ENCODE measurements at regions not wholly inside any gene's neighbourhood (a gene's known extent, or its start where the extent isn't known, plus 50 kb on each side); places are given as distances from the start of the nearest gene placed in this dataset.

DNA sequence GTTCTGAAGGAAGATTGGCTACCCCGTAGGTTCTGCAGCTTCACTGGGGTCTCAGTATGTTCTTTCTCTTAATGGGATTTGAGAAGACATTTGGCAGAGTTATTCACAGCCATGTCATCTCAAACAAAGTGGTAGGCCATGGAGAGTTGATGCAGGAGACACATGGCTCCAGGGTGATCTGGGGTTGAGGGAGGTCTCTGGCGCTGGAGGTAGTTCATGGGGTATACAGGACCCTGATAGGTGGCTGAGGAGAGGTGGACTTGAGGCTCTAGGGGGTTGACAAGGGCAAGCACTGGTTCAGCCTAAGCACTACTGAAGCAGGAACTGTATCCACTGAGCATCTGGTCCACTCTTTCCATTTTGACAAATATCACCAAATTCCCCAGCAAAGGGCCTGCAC, 100.4 kb downstream of the C1orf94 start:
- Histone ChIP-seq H2AFZ (ENCODE audit: insufficient read depth, low read depth, low read length, poor library complexity, severe bottlenecking) (no peak overlapping the region), H3K4me1 (ENCODE audit: control insufficient read depth in 2 of 2, insufficient read depth in 2 of 2, low read length in 2 of 2) (no peaks in the 10 kb centered on the region), H3K9ac (ENCODE audit: low read length) (no peak overlapping the region), H3K4me2 (replicated peaks; ENCODE audit: low read depth, low read length, poor library complexity, severe bottlenecking) (no peak overlapping the region), H3K9me3 (ENCODE audit: control extremely low read depth in 1 of 3, control insufficient read depth in 2 of 3, insufficient read depth in 1 of 3, low read length in 2 of 3) (no peaks in the 10 kb centered on the region), H3K27ac (ENCODE audit: low read length in 2 of 2) (no peak overlapping the region), H3K4me3 (ENCODE audit: control extremely low read depth in 1 of 5, extremely low read depth in 1 of 5, insufficient read depth in 1 of 5, low read depth in 2 of 5, low read length in 4 of 5) (no peak overlapping the region), H3K79me2 (ENCODE audit: control insufficient read depth, insufficient read depth, low read length) (no peaks in the 10 kb centered on the region), H3K36me3 (replicated peaks in 1 of 2; ENCODE audit: control extremely low read depth in 1 of 2, control insufficient read depth in 1 of 2, extremely low read depth in 1 of 2, insufficient read depth in 2 of 2, low read length in 1 of 2) (no peaks in the 10 kb centered on the region), H3K27me3 (replicated peaks in 1 of 4; ENCODE audit: control extremely low read depth in 1 of 4, control insufficient read depth in 3 of 4, insufficient read depth in 4 of 4, low read length in 3 of 4) (no peaks in the 10 kb centered on the region), H4K20me1 (ENCODE audit: control insufficient read depth, insufficient read depth, low read length, poor library complexity, severe bottlenecking) (no peaks in the 10 kb centered on the region)
- H3K4me3 Mint-ChIP-seq = no peak overlapping the region
- ATAC-seq (ENCODE audit: low read depth) (no peak), DNase-seq (no peak)
- TF ChIP-seq CTCF (IDR thresholded peaks at IDR 0.05) = no peak
- no peak for TF ChIP-seq EZH2 (IDR thresholded peaks at IDR 0.05; ENCODE audit: borderline replicate concordance, insufficient read depth, low read depth, low read length, poor library complexity, severe bottlenecking)
- WGBS (ENCODE audit: insufficient coverage) = 94% methylated on average over 2 of the region's 2 CpGs
- ChIA-PET POLR2A (no interaction called here), CTCF (no interaction called here)
- H3K27me3 Mint-ChIP-seq = peaks cover under 1% of the 10 kb centered on the region
- H3K4me1 Mint-ChIP-seq = no peaks in the 10 kb centered on the region
- intact Hi-C loops (cut with micrococcal nuclease) = no loop called here
- H3K27ac Mint-ChIP-seq = no peak overlapping the region
- no peaks in the 10 kb centered on the region for H3K9me3 Mint-ChIP-seq (ENCODE audit: insufficient read depth)

DNA sequence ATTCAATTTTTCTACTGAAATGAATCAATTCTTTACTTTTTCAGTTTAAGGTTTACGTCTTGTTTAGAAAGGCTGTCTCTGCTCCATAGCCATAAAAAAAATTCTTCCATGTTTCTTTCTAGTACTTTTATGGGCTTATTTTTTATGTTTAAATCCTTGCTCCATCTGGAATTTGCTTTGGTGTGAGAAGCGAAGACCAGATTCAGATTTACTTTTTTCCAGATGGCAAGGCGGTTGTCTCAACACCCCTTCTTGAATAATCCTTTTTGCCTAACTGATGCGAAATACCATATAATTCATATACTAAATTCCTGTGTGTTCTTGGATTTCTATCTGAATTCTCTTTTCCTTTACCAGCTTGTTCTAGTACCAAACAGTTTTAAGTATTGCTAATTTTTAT, 101.5 kb downstream of the C1orf94 start:
- TF ChIP-seq EZH2 (IDR thresholded peaks at IDR 0.05; ENCODE audit: borderline replicate concordance, insufficient read depth, low read depth, low read length, poor library complexity, severe bottlenecking) = no peak
- TF ChIP-seq CTCF (IDR thresholded peaks at IDR 0.05) = no peak
- H3K4me2 ChIP-seq (replicated peaks; ENCODE audit: low read depth, low read length, poor library complexity, severe bottlenecking) = no peak overlapping the region
- H3K79me2 ChIP-seq (ENCODE audit: control insufficient read depth, insufficient read depth, low read length) = no peaks in the 10 kb centered on the region
- no peak for ATAC-seq (ENCODE audit: low read depth)
- intact Hi-C loops (cut with micrococcal nuclease) = no loop called here
- H3K27ac ChIP-seq (ENCODE audit: low read length in 2 of 2) = no peak overlapping the region
- no CpG with 5 or more reads among the region's 4 CpGs for WGBS (ENCODE audit: insufficient coverage)
- no peaks in the 10 kb centered on the region for H3K27me3 Mint-ChIP-seq
- CTCF ChIA-PET = no interaction called here
- no peaks in the 10 kb centered on the region for H3K36me3 ChIP-seq (replicated peaks in 1 of 2; ENCODE audit: control extremely low read depth in 1 of 2, control insufficient read depth in 1 of 2, extremely low read depth in 1 of 2, insufficient read depth in 2 of 2, low read length in 1 of 2)
- no peak overlapping the region for H3K4me3 ChIP-seq (ENCODE audit: control extremely low read depth in 1 of 5, extremely low read depth in 1 of 5, insufficient read depth in 1 of 5, low read depth in 2 of 5, low read length in 4 of 5)
- H3K9ac ChIP-seq (ENCODE audit: low read length) = no peak overlapping the region
- H2AFZ ChIP-seq (ENCODE audit: insufficient read depth, low read depth, low read length, poor library complexity, severe bottlenecking) = no peak overlapping the region
- no peaks in the 10 kb centered on the region for H4K20me1 ChIP-seq (ENCODE audit: control insufficient read depth, insufficient read depth, low read length, poor library complexity, severe bottlenecking)
- no peaks in the 10 kb centered on the region for H3K4me1 ChIP-seq (ENCODE audit: control insufficient read depth in 2 of 2, insufficient read depth in 2 of 2, low read length in 2 of 2)
- H3K9me3 Mint-ChIP-seq (ENCODE audit: insufficient read depth) = no peaks in the 10 kb centered on the region
- no peak overlapping the region for H3K4me3 Mint-ChIP-seq
- no peak for DNase-seq
- no peaks in the 10 kb centered on the region for H3K9me3 ChIP-seq (ENCODE audit: control extremely low read depth in 1 of 3, control insufficient read depth in 2 of 3, insufficient read depth in 1 of 3, low read length in 2 of 3)
- H3K27me3 ChIP-seq (replicated peaks in 1 of 4; ENCODE audit: control extremely low read depth in 1 of 4, control insufficient read depth in 3 of 4, insufficient read depth in 4 of 4, low read length in 3 of 4) = no peaks in the 10 kb centered on the region
- no peaks in the 10 kb centered on the region for H3K4me1 Mint-ChIP-seq
- POLR2A ChIA-PET = no interaction called here
- H3K27ac Mint-ChIP-seq = no peak overlapping the region

Measured in B cell (primary cell).